ENCODE measurements at regions not wholly inside any gene's neighbourhood (a gene's known extent, or its start where the extent isn't known, plus 50 kb on each side); places are given as distances from the start of the nearest gene placed in this dataset.
A peak's percentile ranks its signal among the peaks of the same experiment; 100 is the strongest.

DNA sequence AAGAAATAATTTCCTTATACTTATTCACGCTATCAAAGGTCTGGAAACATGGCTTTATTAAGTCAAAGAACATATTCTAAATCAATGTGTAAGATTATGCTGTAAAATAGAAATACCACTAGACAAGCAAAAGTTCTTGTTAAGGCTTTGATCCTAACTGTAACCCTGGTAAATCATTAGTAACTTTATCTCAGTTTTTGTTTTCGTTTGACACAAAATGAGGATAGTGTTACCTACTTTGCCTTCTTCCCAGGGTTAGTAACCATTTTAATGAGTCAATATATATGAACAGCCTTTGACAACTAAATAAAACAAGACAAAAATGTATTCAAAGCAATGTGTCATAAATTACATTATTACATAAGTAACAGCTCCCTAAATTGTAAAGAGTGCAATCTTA lies 1336.3 kb downstream of the FAM181B start:
- Histone ChIP-seq H3K4me3 (no peak overlapping the region), H3K27ac (no peak overlapping the region), H3K27me3 (no peaks in the 10 kb centered on the region), H3K4me1 (ENCODE audit: low read depth) (no peaks in the 10 kb centered on the region), H3K36me3 (no peaks in the 10 kb centered on the region), H3K9me3 (ENCODE audit: low read depth) (no peaks in the 10 kb centered on the region)
- no peak for DNase-seq (ENCODE audit: low read depth in 1 of 2, low spot score in 1 of 2)
- no peak for TF ChIP-seq CTCF (IDR thresholded peaks at IDR 0.05; ENCODE audit: low read depth, low read length)

DNA sequence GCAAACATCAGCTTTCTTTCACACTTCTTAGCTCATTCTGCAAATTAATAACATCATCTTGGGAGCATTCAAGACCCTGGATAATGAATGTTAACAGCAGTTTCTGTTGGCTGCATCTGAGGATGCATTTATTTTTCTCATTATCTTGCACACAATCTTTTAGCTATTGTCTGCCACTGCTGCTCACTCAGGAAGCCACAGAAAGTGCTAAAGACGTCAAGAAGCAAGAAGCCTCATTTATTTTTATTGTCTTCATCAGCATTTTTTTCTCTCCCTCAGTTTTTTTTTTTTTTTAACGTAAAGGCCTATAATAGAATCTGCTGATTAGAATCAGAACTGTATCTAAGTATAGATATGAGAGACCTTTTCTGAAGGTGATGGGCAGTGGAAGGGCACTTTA lies 1339.4 kb downstream of the FAM181B start:
- no peak overlapping the region for H3K27ac ChIP-seq
- H3K27me3 ChIP-seq = no peaks in the 10 kb centered on the region
- no peak for TF ChIP-seq CTCF (IDR thresholded peaks at IDR 0.05; ENCODE audit: low read depth, low read length)
- no peaks in the 10 kb centered on the region for H3K4me1 ChIP-seq (ENCODE audit: low read depth)
- no peaks in the 10 kb centered on the region for H3K9me3 ChIP-seq (ENCODE audit: low read depth)
- H3K4me3 ChIP-seq = no peak overlapping the region
- no peaks in the 10 kb centered on the region for H3K36me3 ChIP-seq
- no peak for DNase-seq (ENCODE audit: low read depth in 1 of 2, low spot score in 1 of 2)

DNA sequence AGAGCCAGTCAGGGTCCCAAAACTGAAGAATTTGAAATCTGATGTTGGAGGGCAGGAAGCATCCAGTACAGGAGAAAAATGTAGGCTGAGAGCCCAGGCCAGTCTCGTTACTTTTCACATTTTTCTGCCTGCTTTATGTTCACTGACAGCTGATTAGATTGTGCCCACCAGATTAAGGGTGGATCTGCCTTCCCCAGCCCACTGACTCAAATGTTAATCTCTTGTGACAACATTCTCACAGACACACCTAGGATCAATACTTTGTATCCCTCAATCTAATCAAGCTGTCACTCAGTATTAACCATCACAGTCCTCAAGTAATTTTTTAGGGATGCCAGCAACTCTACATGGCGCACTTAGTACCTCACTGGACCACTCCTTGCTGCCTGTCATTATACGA lies 1345.3 kb downstream of the FAM181B start:
- Histone ChIP-seq H3K27me3 (no peaks in the 10 kb centered on the region), H3K36me3 (no peaks in the 10 kb centered on the region), H3K9me3 (ENCODE audit: low read depth) (no peaks in the 10 kb centered on the region), H3K4me3 (no peak overlapping the region), H3K27ac (no peak overlapping the region), H3K4me1 (ENCODE audit: low read depth) (no peaks in the 10 kb centered on the region)
- DNase-seq (ENCODE audit: low read depth in 1 of 2, low spot score in 1 of 2) = no peak
- no peak for TF ChIP-seq CTCF (IDR thresholded peaks at IDR 0.05; ENCODE audit: low read depth, low read length)

DNA sequence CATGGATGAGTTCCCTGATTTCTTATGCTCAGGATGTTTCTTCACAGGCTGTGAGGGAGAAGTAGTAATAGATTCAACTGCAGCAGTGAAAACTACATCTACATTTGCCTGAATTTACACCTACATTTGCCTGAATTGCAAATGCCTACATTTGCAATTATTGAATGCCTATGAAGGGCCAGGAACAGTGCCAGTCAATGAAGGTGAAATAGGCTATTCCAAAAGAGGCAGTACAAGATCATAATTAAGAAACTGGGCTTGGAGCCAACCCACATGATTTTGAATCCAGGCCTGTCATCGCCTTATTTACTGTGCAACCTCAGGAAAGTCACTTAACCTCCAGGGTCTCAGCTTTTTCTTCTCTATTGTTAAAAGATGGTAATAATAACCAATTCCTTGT lies 1353.3 kb downstream of the FAM181B start:
- H3K27me3 ChIP-seq = no peaks in the 10 kb centered on the region
- no peak overlapping the region for H3K27ac ChIP-seq
- no peaks in the 10 kb centered on the region for H3K9me3 ChIP-seq (ENCODE audit: low read depth)
- no peak overlapping the region for H3K4me3 ChIP-seq
- H3K4me1 ChIP-seq (ENCODE audit: low read depth) = no peaks in the 10 kb centered on the region
- no peak for TF ChIP-seq CTCF (IDR thresholded peaks at IDR 0.05; ENCODE audit: low read depth, low read length)
- DNase-seq (ENCODE audit: low read depth in 1 of 2, low spot score in 1 of 2) = peak in 1 of 2 donors; percentile 30
- no peaks in the 10 kb centered on the region for H3K36me3 ChIP-seq

GRCh38 chr11:81377418-81377817 lies 1356.2 kb downstream of the FAM181B start:
- H3K36me3 ChIP-seq = no peaks in the 10 kb centered on the region
- no peak for DNase-seq (ENCODE audit: low read depth in 1 of 2, low spot score in 1 of 2)
- TF ChIP-seq CTCF (IDR thresholded peaks at IDR 0.05; ENCODE audit: low read depth, low read length) = no peak
- no peaks in the 10 kb centered on the region for H3K4me1 ChIP-seq (ENCODE audit: low read depth)
- no peaks in the 10 kb centered on the region for H3K9me3 ChIP-seq (ENCODE audit: low read depth)
- H3K4me3 ChIP-seq = no peak overlapping the region
- H3K27me3 ChIP-seq = no peaks in the 10 kb centered on the region
- H3K27ac ChIP-seq = no peak overlapping the region

DNA sequence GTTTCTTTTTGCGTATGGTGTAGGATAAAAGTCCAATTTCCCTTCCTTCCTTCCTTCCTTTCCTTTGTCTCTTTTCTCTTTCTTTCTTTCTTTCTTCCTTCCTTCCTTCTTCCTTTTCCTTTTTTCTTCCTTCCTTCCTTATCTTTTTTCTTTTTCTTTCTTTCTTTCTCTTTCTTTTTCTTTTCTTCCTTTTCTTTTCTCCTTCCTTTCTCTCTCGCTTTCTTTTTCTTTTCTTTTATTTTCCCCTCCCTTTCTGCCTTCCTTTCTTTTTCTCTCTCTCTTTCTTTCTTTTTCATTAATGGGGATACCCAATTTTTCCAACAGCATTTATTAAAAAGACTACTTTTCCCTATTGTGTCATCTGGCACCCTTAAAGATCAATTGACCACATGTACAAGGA lies 1359.7 kb downstream of the FAM181B start:
- TF ChIP-seq CTCF (IDR thresholded peaks at IDR 0.05; ENCODE audit: low read depth, low read length) = no peak
- DNase-seq (ENCODE audit: low read depth in 1 of 2, low spot score in 1 of 2) = no peak
- H3K9me3 ChIP-seq (ENCODE audit: low read depth) = no peaks in the 10 kb centered on the region

More for the DNA sequence above, 1359.7 kb downstream of the FAM181B start:
- H3K27ac ChIP-seq = no peak overlapping the region
- no peaks in the 10 kb centered on the region for H3K36me3 ChIP-seq
- no peaks in the 10 kb centered on the region for H3K27me3 ChIP-seq
- H3K4me1 ChIP-seq (ENCODE audit: low read depth) = no peaks in the 10 kb centered on the region
- no peak overlapping the region for H3K4me3 ChIP-seq
